Fibroblast of pulmonary artery (primary cell): ENCODE measurements at regions not wholly inside any gene's neighbourhood (a gene's known extent, or its start where the extent isn't known, plus 50 kb on each side); places are given as distances from the start of the nearest gene placed in this dataset.
A peak's percentile ranks its signal among the peaks of the same experiment; 100 is the strongest.

Experiments used
- DNase-seq: peaks from one replicate; pipeline ENCODE4 v3.0.0-alpha.2; 2010; ENCODE audit warnings: low read depth
- H3K4me3 ChIP-seq: replicated peaks from 2 replicates; pipeline ENCODE4 v1.5.1; 2011; ENCODE audit warnings: low read depth, mild to moderate bottlenecking, control low read depth, low read length, moderate library complexity
- CTCF ChIP-seq: IDR thresholded peaks from 2 replicates; pipeline ENCODE4 v1.5.1; 2011; ENCODE audit warnings: mild to moderate bottlenecking, control low read depth, low read length, inconsistent platforms; ENCODE audit errors: missing control alignments

DNA sequence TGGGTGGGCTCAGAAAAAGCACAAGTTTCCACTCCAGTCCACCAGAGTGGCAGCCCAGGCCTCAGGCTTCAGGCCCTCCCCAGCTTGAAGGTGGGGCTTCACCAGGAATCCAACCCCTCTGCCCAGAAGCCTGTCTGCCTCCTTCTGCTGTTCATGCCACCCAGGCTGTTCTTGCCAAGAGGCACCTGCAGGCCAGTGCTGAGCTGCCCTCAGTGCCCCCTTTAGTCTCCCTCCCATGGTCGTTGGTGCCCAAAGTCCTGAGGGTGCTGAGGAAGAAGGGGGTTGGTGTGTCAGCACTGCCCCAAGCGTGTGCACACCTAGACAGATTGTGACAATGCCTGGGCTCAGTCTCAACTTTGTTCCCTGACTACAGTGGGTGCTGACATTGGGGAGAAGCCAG lies 475.3 kb downstream of the EPHA5 start:
- no peak for DNase-seq
- TF ChIP-seq CTCF, result no peak
- H3K4me3 ChIP-seq, result no peak overlapping the region

DNA sequence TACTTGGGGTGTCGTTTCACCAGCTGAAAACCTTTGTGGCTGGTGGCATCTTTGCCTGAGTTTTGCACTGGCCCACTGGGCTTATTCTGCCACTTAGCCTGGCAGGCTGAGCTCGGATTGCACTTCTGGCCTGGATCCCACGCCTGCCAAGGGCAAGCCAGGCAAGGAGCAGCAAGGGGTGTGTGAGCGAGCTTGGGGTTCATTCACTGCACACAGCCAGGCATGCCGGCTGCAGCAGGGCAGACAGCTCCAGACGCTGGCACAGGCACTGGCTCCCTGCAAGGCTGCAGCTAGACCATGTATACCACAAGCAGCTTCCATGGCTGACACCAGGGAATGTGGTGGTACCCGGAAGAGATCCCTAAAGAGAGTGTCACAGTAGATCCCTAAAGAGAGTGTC lies 476.3 kb downstream of the EPHA5 start:
- no peak for DNase-seq
- no peak for TF ChIP-seq CTCF
- H3K4me3 ChIP-seq, result no peak overlapping the region

DNA sequence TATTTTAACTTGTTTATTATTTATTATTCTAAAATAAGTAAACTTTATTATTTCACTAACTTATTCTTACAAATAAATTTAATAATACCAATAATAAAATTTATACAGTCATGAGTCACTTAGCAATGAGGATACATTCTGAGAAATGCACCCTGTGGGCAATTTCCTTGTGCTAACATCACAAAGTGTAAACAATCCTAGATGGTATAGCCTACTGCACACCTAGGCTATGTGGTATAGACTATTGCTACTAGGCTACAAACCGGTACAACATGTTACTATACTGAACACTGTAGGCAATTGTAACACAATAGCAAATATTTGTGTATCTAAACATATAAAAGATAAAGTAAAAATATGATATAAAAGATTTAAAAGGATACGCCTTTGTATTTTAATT lies 479.5 kb downstream of the EPHA5 start:
- no peak overlapping the region for H3K4me3 ChIP-seq
- TF ChIP-seq CTCF, result no peak
- DNase-seq, result no peak

DNA sequence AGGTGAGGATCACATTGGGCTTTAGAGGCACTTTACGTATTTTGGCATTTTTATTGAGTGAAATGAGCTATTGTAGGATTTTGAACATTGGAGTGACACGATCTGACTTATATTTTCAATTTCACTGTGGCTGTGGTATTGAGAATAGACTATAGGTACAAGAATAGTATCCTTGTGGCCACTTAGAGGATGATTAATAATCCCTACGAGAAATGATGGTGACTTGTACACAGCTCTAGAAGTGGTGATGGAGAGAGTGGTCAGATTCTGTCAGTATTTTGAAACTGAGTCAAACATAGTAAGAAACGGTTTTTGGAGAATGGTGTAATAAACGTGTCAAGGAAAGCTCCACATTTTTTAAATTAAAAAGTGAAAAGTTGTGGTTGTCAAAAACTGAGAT lies 494.7 kb downstream of the EPHA5 start:
- DNase-seq, result no peak
- H3K4me3 ChIP-seq, result no peak overlapping the region
- TF ChIP-seq CTCF, result no peak

DNA sequence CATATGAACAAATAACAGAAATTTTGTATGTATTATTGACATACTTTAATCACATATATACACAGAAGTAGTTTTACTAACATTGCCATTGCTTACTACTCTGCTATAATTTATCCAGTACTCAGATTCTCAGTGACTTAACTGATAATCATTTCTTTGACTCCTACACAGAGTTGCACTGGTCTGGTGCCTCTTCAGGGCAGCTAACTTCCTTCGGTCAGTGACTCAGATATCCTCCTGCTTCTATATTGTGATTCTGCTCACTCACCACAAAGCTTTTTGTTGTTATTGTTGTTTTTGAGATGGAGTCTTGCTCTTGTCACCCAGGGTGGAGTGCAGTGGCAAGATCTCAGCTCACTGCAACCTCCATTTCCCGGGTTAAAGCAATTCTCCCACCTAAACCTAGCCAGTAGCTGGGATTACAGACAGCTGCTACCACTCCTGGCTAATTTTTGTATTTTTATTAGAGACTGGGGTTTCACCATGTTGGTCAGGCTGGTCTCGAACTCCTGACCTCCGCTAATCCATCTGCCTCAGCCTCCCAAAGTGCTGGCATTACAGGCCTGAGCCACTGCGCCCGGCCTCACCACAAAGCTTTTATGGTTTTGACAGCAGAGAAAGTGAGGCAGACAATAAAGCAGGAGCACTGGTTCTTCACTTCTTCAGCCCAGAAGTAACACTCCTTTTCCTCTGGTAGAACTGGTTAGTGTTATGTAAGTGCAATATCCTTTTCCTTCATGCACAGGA lies 499.3 kb downstream of the EPHA5 start:
- H3K4me3 ChIP-seq, result no peak overlapping the region
- TF ChIP-seq CTCF, result no peak
- peak; percentile 2 for DNase-seq

DNA sequence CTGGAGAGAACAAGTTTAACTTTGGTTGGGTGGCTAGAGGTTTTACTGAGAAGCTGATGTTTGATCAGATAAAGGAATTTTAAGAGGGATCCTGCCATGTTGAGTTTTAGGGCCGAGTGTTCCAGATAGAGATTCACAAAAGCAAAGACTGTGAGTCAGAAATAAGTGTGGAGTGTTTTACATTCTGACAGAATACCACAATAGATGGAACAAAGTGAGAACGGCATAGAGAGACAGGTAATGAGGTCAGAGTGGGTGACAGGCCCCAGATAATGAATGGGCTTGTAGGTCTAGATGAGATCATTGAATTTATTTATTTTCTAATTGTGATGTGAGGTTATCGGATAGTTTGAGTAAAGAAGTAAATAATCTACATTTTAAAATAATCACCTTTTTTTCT lies 502.6 kb downstream of the EPHA5 start:
- H3K4me3 ChIP-seq, result no peak overlapping the region
- no peak for TF ChIP-seq CTCF

GRCh38 chr4:65152205-65152604 lies 518.1 kb downstream of the EPHA5 start:
- no peak overlapping the region for H3K4me3 ChIP-seq
- no peak for DNase-seq
- no peak for TF ChIP-seq CTCF

More for the DNA sequence above, 502.6 kb downstream of the EPHA5 start:
- no peak for DNase-seq
